H1 (cell line): ENCODE measurements at regions not wholly inside any gene's neighbourhood (a gene's known extent, or its start where the extent isn't known, plus 50 kb on each side); places are given as distances from the start of the nearest gene placed in this dataset.

Experiments
- CTCF ChIA-PET: fragments of 300-600 bp; sonication (Branson Sonifier 250); formaldehyde crosslinking; loops from one replicate; lab custom pipeline; 2021; ENCODE audit not compliant: partially characterized antibody; lab: Charles Lee
- POLR2A ChIA-PET: fragments of 300-600 bp; sonication (Branson Sonifier 250); formaldehyde crosslinking; loops from one replicate; lab custom pipeline; 2021; ENCODE audit warnings: inconsistent platforms; ENCODE audit not compliant: partially characterized antibody; lab: Charles Lee
- DNase-seq, 2 experiments: peaks; one replicate each; pipeline versions ENCODE4 v3.0.0 to v3.0.0-alpha.2; 2010 to 2022; ENCODE audit warnings: low spot score in 2 of 2, low read depth in 1 of 2, mixed read lengths in 1 of 2
- FAIRE-seq: peaks from 2 replicates; lab custom pipeline; 2011; peaks lifted over from hg19 to GRCh38; lab: Jason Lieb, UNC
- H2AFZ ChIP-seq: 2 replicates; pipeline ENCODE4 v1.8.1; 2012; ENCODE audit warnings: low read length, inconsistent platforms
- H2AK5ac ChIP-seq: 2 replicates; pipeline ENCODE4 v1.6.1; 2013; ENCODE audit warnings: low read depth, low read length
- H2BK120ac ChIP-seq: replicated peaks from 2 replicates; pipeline ENCODE3; 2013; ENCODE audit warnings: low read depth, low read length, inconsistent platforms
- H2BK12ac ChIP-seq: 2 replicates; pipeline ENCODE4 v1.6.1; 2013; ENCODE audit warnings: low read depth, low read length
- H2BK15ac ChIP-seq: 2 replicates; pipeline ENCODE4 v1.6.1; 2013; ENCODE audit warnings: low read length
- H2BK20ac ChIP-seq: 2 replicates; pipeline ENCODE4 v1.6.1; 2013; ENCODE audit warnings: low read length
- H2BK5ac ChIP-seq: 2 replicates; pipeline ENCODE4 v1.6.1; 2013; ENCODE audit warnings: low read depth, low read length
- H3K14ac ChIP-seq: 2 replicates; pipeline ENCODE4 v1.6.1; 2013; ENCODE audit warnings: inconsistent platforms; ENCODE audit not compliant: insufficient read length
- H3K18ac ChIP-seq: 2 replicates; pipeline ENCODE4 v1.6.1; 2013; ENCODE audit warnings: low read length; ENCODE audit errors: extremely low read depth
- H3K23ac ChIP-seq: 2 replicates; pipeline ENCODE4 v1.6.1; 2013; ENCODE audit warnings: inconsistent platforms; ENCODE audit not compliant: insufficient read length
- H3K23me2 ChIP-seq: 2 replicates; pipeline ENCODE4 v1.6.1; 2013; ENCODE audit warnings: low read depth, low read length
- H3K27ac ChIP-seq: 2 replicates; pipeline ENCODE4 v1.6.1; 2011; ENCODE audit warnings: low read depth, low read length, inconsistent platforms
- H3K27me3 ChIP-seq, 4 experiments: replicated peaks in 1 of 4; 1 replicate in 1 of 4; 2 replicates in 3 of 4; pipeline versions ENCODE4 v1.6.1 to v1.8.1; 2011 to 2013; ENCODE audit warnings: low read length in 3 of 4, mild to moderate bottlenecking in 3 of 4, inconsistent platforms in 2 of 4, mixed read lengths in 2 of 4, moderate library complexity in 1 of 4; ENCODE audit not compliant: control insufficient read depth in 3 of 4, insufficient read depth in 3 of 4; ENCODE audit errors: extremely low read depth in 1 of 4
- H3K36me3 ChIP-seq, 4 experiments: 2 replicates each; pipeline versions ENCODE4 v1.6.1 to v1.8.1; 2011 to 2013; ENCODE audit warnings: mild to moderate bottlenecking in 4 of 4, low read length in 3 of 4, moderate library complexity in 2 of 4, control low read depth in 1 of 4, inconsistent platforms in 1 of 4; ENCODE audit not compliant: insufficient read depth in 4 of 4, control insufficient read depth in 2 of 4
- H3K4ac ChIP-seq: replicated peaks from 2 replicates; pipeline ENCODE3; 2013; ENCODE audit warnings: low read length, low read depth, mixed read lengths, inconsistent platforms; ENCODE audit not compliant: insufficient read length
- H3K4me1 ChIP-seq, 4 experiments: replicated peaks in 1 of 4; 1 replicate in 1 of 4; 2 replicates in 3 of 4; pipeline versions ENCODE4 v1.6.1 to v1.8.1; 2011 to 2013; ENCODE audit warnings: low read length in 3 of 4, inconsistent platforms in 2 of 4, mixed read lengths in 1 of 4; ENCODE audit not compliant: insufficient read depth in 4 of 4, control insufficient read depth in 3 of 4
- H3K4me2 ChIP-seq, 2 experiments: 2 replicates each; pipeline versions ENCODE4 v1.6.1 to v1.8.1; 2011 to 2013; ENCODE audit warnings: low read depth in 2 of 2, low read length in 2 of 2, control low read depth in 1 of 2, inconsistent platforms in 1 of 2, mild to moderate bottlenecking in 1 of 2; ENCODE audit not compliant: insufficient read depth in 1 of 2
- H3K4me3 ChIP-seq, 4 experiments: fragments of 200-600, 300-600 bp in 1 of 4; sonication (generic), shearing (Covaris generic), sonication (Bioruptor Twin) in 1 of 4; 2 replicates each; pipeline versions ENCODE4 v1.5.1 to v1.8.1; 2011 to 2016; ENCODE audit warnings: low read length in 4 of 4, low read depth in 3 of 4, control low read depth in 2 of 4, inconsistent platforms in 2 of 4, mild to moderate bottlenecking in 2 of 4, mixed read lengths in 1 of 4, moderate library complexity in 1 of 4; ENCODE audit not compliant: insufficient read depth in 2 of 4; ENCODE audit errors: extremely low read depth in 1 of 4
- H3K56ac ChIP-seq: replicated peaks from 2 replicates; pipeline ENCODE3; 2013; ENCODE audit warnings: low read depth, mild to moderate bottlenecking, mixed read lengths, low read length, inconsistent platforms; ENCODE audit not compliant: insufficient read length
- H3K79me1 ChIP-seq: 2 replicates; pipeline ENCODE4 v1.6.1; 2013; ENCODE audit warnings: low read depth, low read length, control low read depth
- H3K79me2 ChIP-seq, 2 experiments: 2 replicates each; pipeline versions ENCODE4 v1.6.1 to v1.8.1; 2012 to 2013; ENCODE audit warnings: low read length in 2 of 2, mild to moderate bottlenecking in 2 of 2, inconsistent platforms in 1 of 2; ENCODE audit not compliant: insufficient read depth in 2 of 2, control insufficient read depth in 1 of 2
- H3K9ac ChIP-seq, 4 experiments: replicated peaks in 1 of 4; 1 replicate in 1 of 4; 2 replicates in 3 of 4; pipeline versions ENCODE4 v1.6.1 to v1.8.1; 2011 to 2013; ENCODE audit warnings: low read depth in 3 of 4, low read length in 3 of 4, control low read depth in 2 of 4, mild to moderate bottlenecking in 2 of 4, moderate library complexity in 2 of 4, inconsistent platforms in 1 of 4; ENCODE audit errors: extremely low read depth in 1 of 4
- H3K9me3 ChIP-seq, 2 experiments: 2 replicates each; pipeline versions ENCODE4 v1.6.1 to v1.8.1; 2012 to 2013; ENCODE audit warnings: mild to moderate bottlenecking in 2 of 2, moderate library complexity in 2 of 2, control low read depth in 1 of 2, inconsistent platforms in 1 of 2, low read depth in 1 of 2, low read length in 1 of 2, mixed read lengths in 1 of 2; ENCODE audit not compliant: insufficient read depth in 2 of 2
- H4K20me1 ChIP-seq, 2 experiments: replicated peaks in 1 of 2; 2 replicates each; pipeline versions ENCODE3 to v1.8.1; 2011 to 2013; ENCODE audit warnings: inconsistent platforms in 2 of 2, low read length in 2 of 2, mild to moderate bottlenecking in 1 of 2; ENCODE audit not compliant: insufficient read depth in 2 of 2, control insufficient read depth in 1 of 2
- H4K5ac ChIP-seq: 2 replicates; pipeline ENCODE4 v1.6.1; 2013; ENCODE audit warnings: low read length, low read depth, mixed read lengths, inconsistent platforms; ENCODE audit not compliant: insufficient read length
- H4K8ac ChIP-seq: 2 replicates; pipeline ENCODE4 v1.8.0; 2013; ENCODE audit warnings: mild to moderate bottlenecking, moderate library complexity, low read length, inconsistent platforms; ENCODE audit not compliant: insufficient read depth; ENCODE audit errors: extremely low read depth
- H4K91ac ChIP-seq: replicated peaks from 2 replicates; pipeline ENCODE3; 2013; ENCODE audit warnings: low read length, mixed read lengths, inconsistent platforms; ENCODE audit not compliant: insufficient read length
- FOSL1 ChIP-seq: IDR thresholded peaks from 2 replicates; pipeline ENCODE4 v1.6.1; 2011; ENCODE audit warnings: mild to moderate bottlenecking, low read depth, low read length, moderate library complexity; ENCODE audit not compliant: insufficient read depth
- WGBS, 2 experiments: shearing (Covaris generic) in 1 of 2; methylation state at CpG; one replicate each; pipeline versions ENCODE4 v1.1.6 to v1.1.7; 2013 to 2015; ENCODE audit warnings: low lambda C conversion rate in 2 of 2, mixed read lengths in 2 of 2, inconsistent platforms in 1 of 2, low coverage in 1 of 2, missing lambda C conversion rate in 1 of 2; ENCODE audit not compliant: insufficient replicate concordance in 2 of 2, insufficient coverage in 1 of 2, insufficient read length in 1 of 2; ENCODE audit errors: extremely low coverage in 1 of 2, missing lambda C conversion rate in 1 of 2; 5-methylcytosine and 5-hydroxymethylcytosine counted together

DNA sequence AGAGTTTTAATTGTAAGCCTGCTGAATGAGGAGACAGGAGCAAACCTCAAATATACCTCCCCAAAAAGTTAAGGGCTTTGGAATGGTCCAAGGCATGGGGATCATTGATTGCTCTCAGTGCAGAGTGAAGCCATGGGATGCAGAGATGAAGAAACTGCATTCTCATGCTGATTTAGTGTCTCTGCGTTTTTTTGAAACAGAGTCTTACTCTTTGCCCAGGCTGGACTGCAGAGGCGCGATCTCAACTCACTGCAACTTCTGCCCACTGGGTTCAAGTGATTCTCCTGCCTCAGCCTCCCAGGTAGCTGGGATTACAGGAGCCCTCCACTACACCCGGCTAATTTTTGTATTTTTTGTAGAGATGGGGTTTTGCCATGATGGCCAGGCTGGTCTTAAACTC is 99.3 kb upstream of the ETV3 start:
- peaks cover 7 to 20% (median 19%) of the 10 kb centered on the region in 4 experiments for H3K4me1 ChIP-seq
- H3K79me2 ChIP-seq, result no peaks in the 10 kb centered on the region
- no peak overlapping the region for H2AK5ac ChIP-seq
- 84% methylated on average over 4 of the region's 4 CpGs; no CpG with 5 or more reads in 1 of the 2 experiments for WGBS, 2 experiments
- H4K20me1 ChIP-seq, result no peaks in the 10 kb centered on the region
- no peaks in the 10 kb centered on the region for H3K27me3 ChIP-seq
- POLR2A ChIA-PET, result no interaction called here
- no peak for TF ChIP-seq FOSL1
- H3K23me2 ChIP-seq, result no peaks in the 10 kb centered on the region
- no peak overlapping the region for H3K4me3 ChIP-seq
- no peak overlapping the region for H2BK12ac ChIP-seq
- no peak overlapping the region for H3K4ac ChIP-seq
- FAIRE-seq (no peak), DNase-seq (no peak)
- no peaks in the 10 kb centered on the region for H3K36me3 ChIP-seq
- H4K5ac ChIP-seq, result no peak overlapping the region
- H3K56ac ChIP-seq, result no peak overlapping the region
- H2BK20ac ChIP-seq, result no peak overlapping the region
- no peak overlapping the region for H4K8ac ChIP-seq
- H2AFZ ChIP-seq, result no peak overlapping the region
- H2BK15ac ChIP-seq, result no peak overlapping the region
- no peak overlapping the region for H3K27ac ChIP-seq
- no peak overlapping the region for H3K4me2 ChIP-seq
- H3K9ac ChIP-seq, result no peak overlapping the region
- H3K79me1 ChIP-seq, result no peaks in the 10 kb centered on the region
- no peak overlapping the region for H3K23ac ChIP-seq
- no peak overlapping the region for H2BK5ac ChIP-seq
- no peak overlapping the region for H3K18ac ChIP-seq
- no peak overlapping the region for H2BK120ac ChIP-seq
- H4K91ac ChIP-seq, result no peak overlapping the region
- CTCF ChIA-PET, result no interaction called here
- no peaks in the 10 kb centered on the region for H3K9me3 ChIP-seq
- H3K14ac ChIP-seq, result no peak overlapping the region
